Right hindlimb (tissue), 1 donor: ENCODE measurements at regions not wholly inside any gene's neighbourhood (a gene's known extent, or its start where the extent isn't known, plus 50 kb on each side); places are given as distances from the start of the nearest gene placed in this dataset.
"Not testable (repeated sequence)": the region's sequence is repeated elsewhere in the genome, so short reads cannot be mapped to it uniquely, and the experiment has no call there.

Experiments
- DNase-seq: peaks from one replicate; pipeline ENCODE4 v3.0.0-alpha.2; 2018

DNA sequence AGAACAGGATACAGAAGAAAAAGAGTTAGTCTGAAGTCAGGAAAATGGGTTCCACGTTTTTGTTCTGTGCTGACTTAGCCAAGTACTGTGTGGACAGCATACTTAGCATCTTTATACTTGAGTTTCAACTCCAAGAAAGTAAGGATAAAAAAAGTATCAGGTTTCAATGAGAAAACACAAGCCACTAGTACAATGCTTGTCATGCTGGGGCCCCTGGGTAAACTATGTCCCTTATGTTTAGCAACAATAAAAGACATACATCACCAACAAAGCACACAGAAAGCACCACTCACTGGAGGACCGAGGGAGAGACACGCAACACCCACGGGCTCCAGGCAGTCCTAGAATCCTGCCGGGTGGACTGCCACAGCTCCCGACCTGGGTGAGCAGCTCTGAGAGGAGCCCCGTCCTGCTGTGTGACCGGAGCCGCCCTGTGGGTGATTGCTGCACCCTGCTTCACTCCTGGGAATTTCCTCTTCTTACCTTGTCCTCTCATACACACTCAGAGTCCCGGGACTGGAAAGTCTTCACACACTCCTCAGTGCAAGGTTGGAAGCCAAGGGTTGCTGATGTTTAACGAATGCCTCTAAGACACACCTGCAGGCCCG lies 890.5 kb downstream of the BRD1 start:
- no peak for DNase-seq

DNA sequence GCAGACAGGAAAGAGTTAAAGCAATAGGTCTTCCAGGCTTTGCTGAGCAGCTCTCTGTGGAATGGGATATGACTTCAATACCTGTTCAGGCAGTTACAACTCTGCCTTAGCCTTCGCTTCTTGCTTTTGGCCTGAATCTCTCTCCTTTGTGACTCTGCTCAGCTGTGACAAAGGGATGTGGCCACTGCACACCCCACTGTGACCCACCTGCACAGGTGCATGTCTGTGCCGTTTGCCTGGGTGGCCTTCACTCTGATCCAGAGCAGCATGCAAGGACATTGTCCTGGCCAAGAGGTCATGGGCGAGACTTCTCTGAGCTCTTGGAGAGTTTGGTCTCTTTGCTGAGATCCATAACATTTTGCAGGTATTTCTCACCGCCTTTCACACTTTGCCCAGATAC lies 891.3 kb downstream of the BRD1 start:
- DNase-seq = no peak

DNA sequence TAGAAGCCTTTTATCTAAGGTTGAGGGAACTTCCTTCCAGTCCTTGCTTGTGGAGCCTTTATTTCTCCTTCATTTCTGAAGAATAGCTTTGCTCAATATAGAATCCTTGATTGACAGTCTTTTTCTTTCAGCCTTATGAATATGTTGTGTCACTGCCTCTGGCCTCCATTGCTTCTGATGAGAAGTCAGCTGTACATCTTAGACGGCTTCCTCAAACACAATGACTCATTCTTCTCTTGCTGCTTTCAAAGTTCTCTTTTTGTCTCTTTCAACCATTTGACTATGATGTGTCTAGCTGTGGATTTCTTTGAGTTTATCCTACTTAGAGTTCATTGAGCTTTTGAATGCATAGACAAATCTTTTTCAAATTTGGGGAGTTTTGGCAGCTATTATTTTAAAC lies 893.2 kb downstream of the BRD1 start:
- DNase-seq = no peak

DNA sequence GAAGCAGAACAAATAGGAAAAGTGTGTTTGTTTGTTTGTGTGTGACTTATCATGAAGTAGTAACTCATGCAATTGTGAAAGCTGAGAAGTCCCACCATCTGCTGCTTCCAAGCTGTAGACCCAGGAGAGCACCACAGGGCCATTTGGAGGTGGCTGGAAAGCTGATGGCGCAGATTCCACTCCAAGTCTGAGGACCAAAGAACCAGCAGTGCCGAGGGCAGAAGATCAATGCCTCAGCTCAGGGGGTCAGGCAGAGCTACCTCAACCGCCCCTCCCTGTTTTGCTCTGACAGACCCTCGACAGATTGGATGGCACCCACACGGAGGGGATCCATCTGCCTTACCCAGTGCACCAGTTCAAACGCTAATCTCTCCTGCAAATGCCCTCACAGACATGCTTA lies 896.2 kb downstream of the BRD1 start:
- DNase-seq = no peak

DNA sequence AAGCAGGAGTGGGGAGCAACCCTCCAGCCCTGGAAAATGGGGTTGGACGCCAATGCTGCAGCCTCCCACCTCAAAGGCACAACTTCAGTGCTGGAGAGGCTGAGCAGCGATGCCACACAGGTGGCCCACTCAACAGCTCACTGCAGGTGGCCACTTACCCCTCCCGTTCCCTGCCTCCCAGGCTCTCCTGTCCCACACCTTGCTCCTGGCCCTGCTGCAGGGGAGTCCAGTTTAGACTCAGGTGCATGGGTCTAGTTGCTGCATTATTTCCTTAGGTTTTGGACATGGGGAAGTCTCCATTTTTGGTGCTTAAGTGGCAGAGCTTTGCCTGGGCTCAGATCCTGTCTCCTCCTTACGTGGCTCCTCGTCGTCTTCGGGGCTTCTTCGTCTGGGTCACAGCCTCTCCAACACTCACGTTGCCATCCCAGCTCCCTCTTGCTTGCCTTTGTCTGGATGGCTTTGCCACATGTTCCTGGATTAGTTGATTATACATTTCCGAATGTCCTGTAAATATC lies 898.3 kb downstream of the BRD1 start:
- no peak for DNase-seq

DNA sequence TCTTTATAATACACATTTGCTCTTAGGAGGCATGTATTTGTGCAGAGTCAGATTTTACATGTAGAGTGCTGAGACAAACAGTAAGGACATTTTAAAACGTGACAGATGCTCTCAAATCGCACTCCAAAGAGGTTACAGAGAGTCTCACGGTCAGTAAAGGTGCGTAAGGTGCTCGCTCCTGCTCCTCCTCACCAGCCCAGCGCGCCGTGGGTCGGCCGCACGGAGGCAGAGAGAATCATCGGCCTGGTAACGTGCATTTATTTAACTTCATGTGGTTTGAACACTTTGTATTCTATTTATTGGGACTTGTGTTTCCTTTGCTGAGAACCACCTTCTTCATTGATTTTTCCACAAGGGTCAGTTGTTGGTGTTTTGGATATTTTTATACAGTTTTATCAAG lies 900.1 kb downstream of the BRD1 start:
- DNase-seq = no peak

DNA sequence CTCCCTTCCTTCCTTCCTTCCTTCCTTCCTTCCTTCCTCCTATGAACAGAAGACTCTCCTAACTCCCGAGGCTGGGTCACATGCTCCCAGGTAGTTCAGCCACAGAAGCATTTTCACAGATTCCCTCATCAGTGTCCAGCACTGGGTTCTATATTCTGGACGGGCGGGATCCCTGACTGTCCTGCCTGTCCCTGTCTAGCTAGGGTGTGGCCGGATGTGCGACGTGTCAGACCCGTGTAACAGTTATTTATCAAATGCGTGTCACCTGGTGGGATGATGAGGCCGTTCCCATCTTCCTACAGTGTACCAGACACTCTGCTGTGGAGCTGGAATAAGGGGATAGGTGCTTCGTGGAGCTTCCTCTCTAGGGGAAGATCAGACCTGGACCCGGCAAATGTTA lies 901.0 kb downstream of the BRD1 start:
- DNase-seq = no peak

DNA sequence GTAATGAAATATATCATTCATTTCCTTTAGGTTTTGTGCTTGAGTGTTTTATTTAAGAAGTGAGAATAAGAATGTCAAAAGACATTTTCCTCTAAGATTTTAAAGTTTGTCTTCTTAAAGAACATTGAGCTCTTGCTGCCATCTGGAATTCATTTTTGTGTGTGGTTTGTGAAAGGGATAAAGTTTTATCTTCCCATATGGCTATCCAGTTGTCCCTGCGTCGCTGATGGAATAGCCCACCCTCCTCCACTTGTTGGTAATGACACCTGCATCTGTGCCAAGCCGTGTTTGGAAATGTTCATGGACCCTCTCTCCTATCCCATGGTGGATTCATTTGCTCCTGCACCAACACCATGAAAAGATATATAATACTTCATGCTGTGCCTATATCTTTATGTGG lies 901.5 kb downstream of the BRD1 start:
- DNase-seq = no peak

DNA sequence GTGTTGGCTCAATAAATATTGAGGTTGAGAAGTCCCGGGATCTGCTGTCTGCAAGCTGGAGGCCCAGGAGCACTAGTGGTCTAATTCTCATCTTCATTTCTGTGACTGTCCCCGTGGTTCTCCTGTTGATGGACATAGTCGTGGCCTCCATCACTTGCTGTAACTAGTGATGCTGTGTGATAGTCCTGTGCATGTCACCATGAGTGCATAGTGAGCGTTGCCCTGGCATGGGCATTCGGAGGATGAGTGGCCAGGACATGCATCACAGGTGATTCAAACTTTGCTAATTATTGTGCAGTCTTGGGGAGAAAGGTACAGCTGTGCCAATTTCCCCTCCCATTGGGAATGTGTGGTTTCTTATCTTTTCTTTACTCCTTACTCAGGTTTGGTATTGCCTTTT lies 902.2 kb downstream of the BRD1 start:
- DNase-seq = no peak

DNA sequence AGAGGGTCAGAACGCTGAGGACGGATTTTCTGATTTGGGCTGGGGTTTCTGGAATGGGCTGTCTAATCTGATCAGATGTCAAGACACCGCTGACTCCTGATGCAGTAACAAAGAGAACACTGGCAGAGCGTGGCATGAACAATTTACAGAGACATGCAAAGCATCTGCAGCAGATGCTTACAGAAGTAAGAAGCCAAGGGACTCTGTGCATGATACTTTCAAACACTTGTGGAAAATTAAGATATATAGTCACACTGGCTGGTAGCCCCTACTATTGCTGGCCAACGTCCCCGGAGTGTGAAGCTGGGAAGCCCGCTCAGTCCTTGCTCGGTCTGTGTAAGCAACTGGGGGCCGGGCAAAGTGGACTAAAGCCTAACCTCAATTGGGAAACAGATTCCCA lies 903.7 kb downstream of the BRD1 start:
- no peak for DNase-seq

DNA sequence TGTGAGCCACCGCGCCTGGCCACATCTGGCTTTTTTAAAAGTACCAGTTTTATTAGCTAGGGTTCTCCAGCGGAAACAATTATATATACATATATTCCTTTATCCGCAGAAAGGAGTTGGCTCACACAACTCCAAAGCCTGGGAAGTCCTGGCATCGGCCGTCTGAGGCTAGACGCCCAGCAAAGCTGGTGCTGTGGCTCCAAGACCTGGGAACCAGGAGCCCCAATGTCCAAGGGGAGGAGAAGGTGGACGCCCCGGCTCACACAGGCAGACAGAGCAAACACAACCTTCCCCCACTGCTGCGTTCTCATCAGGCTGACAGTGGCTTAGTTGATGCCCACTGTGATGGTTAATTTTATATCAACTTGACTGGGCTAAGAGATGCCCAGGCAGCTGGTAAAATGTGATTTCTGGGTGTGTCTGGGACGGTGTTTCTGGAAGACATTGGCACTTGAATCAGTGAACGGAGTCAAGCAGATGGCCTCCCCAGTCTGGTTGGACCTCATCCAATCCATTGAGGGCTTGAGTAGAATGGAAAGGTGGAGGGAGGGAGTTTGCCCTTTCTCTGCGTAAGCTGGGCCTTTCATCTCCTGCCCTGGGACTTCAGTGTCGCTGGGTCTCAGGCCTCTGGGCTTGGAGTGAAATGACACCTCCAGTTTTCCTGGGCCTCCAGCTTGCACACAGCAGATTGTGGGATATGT lies 904.4 kb downstream of the BRD1 start:
- DNase-seq = no peak

DNA sequence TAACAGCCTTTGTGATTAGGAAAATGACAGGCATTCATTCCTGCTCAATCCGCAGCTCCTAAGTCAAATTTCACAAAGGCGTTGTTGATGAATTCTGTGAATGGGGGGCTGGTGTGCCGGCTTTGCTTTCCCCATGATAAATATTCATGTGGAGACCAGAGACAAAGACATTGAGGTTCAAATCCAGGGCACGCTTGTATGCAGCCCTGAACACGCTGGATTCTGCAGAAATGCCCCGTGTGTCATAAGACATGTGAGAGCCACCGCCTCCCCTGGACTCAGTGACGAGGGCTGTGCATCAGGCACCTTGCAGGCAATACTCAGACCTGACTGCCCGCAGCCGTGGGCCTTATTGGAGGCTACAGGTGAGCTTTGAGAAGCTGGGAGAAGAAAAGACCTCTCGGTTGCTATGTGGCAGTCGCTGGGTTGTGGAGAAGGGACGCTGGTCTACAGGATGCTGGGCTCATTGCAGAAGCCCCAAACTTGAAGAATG lies 906.2 kb downstream of the BRD1 start:
- no peak for DNase-seq

DNA sequence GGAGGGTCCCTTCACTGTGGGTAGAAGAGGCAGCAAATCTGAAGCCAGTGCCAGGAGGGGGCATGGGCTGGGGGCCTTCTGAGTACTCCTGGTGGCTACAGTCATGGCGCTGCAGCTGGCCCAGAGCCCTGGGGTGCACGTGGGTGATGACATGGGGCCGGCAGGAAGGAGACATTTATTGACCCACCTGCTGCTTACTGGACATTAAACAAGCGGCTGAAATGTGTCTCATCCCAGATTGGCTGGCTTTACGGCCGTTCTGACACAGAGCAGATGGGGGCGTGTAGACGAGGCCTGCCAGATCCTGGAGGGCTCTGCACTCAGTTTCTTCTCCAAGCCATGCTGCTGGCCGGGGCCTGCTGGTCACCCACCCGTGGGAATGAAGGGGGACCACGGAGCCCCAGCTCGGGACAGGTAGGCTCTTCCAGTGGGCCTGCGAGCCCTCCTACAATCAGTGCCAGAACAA lies 906.9 kb downstream of the BRD1 start:
- DNase-seq = no peak

DNA sequence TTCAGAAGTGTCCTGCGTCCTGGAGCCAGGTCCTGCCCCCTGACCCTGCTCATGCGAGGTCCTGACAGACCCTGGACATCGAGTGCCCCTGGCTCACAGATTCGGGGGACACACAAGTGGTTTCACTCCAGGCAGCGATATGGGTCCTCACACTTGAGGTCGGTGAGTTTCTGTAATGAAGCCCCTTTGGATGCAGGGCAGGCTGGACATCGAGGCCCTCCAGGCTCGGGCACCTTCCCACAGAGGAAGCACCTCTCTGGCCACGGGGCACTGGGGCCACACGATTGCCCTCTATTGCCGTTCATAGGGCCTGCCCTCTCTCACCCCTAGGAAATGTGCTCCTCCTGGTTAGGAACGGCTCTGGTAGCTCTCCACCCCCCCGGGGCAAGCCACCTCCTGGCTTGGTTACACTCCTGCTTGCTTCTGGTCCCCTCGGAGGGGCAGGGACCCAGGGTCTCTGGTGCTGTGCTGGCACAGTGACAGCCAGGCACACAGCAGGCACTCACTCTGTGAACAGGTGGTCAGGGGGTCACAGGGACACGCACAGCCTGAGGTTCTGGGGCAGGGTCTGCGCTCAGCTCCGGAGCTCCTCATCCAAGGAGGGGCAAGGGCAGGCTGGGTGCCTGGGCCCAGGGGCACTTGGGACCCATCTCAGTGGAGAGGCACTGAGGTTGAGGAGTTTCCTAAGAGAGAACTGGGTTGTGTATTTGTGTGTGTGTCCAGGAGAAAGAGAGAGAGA lies 907.7 kb downstream of the BRD1 start:
- no peak for DNase-seq

DNA sequence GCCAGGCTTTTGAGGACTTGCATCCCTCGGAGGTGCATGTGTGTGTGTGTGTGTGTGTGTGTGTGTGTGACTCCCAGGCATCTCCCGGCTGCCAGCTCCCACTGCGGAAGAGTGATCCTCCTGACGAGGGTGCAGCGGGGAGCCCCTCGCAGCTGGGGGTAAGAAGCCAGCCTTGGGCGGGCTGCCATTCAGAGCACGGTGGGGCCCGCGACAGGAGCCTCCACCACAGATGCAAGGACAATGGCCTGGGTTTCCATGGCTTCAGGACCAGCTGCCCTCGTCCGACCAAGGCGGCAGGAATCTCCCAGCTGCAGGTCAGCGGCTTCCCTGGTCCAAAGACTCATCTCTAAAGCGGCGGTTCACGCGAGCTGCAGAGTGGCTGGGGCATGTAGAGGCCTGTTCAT lies 908.5 kb downstream of the BRD1 start:
- DNase-seq = no peak

DNA sequence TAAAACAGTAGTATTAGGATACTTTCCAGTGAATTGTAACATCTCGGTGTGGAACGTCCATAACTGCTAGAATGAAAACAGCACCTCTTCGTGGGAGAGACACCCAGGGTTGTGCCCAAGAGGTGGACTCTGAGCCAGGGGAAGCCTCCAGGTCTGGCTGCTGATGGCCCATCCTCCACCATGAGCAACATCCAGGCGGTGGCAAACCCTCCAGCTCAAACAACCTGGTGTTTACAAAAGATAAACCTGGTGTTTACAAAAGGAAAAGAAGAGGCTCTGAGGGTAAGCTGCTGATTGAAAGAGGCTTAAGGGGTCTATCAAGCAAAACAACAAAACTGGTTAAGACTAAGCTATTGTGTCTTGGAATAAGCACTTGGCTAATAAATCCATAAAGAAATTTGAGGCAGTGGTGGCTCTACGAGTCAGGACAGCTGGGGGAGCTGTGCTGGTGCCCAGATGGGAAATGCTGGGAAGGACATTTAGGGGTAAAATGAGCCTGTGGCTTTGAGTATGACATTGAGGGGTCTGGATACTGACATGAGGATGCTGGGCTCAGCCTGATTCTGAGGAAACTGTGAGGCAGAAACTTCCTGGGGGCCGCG lies 909.0 kb downstream of the BRD1 start:
- DNase-seq = no peak

DNA sequence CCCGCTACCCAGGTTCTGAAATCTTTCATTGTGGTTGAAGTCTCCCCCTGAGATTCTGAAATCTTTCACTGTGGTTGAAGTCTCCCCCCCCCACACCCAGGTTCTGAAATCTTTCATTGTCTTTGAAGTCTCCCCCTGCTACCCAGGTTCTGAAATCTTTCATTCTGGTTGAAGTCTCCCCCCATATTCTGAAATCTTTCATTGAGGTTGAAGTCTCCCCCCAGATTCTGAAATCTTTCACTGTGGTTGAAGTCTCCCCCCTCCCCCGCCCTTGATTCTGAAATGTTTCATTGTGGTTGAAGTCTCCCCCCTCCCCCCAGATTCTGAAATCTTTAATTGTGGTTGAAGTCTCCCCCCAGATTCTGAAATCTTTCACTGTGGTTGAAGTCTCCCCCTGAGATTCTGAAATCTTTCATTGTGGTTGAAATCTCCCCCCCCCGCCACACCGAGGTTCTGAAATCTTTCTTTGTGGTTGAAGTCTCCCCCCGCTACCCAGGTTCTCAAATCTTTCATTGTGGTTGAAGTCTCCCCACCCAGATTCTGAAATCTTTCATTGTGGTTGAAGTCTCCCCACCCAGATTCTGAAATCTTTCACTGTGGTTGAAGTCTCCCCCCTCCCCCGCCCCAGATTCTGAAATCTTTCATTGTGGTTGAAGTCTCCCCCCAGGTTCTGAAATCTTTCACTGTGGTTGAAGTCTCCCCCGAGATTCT lies 915.2 kb downstream of the BRD1 start:
- DNase-seq = not testable (repeated sequence)

DNA sequence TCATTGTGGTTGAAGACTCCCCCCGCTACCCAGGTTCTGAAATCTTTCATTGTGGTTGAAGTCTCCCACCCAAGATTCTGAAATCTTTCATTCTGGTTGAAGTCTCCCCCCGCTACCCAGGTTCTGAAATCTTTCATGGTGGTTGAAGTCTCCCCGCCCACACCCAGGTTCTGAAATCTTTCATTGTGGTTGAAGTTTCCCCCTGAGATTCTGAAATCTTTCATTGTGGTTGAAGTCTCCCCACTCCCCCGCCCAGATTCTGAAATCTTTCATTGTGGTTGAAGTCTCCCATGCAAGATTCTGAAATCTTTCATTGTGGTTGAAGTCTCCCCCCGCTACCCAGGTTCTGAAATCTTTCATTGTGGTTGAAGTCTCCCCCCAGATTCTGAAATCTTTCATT lies 916.0 kb downstream of the BRD1 start:
- DNase-seq = not testable (repeated sequence)

DNA sequence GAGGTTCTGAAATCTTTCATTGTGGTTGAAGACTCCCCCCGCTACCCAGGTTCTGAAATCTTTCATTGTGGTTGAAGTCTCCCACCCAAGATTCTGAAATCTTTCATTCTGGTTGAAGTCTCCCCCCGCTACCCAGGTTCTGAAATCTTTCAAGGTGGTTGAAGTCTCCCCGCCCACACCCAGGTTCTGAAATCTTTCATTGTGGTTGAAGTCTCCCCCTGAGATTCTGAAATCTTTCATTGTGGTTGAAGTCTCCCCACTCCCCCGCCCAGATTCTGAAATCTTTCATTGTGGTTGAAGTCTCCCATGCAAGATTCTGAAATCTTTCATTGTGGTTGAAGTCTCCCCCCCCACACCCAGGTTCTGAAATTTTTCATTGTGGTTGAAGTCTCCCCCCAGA lies 916.6 kb downstream of the BRD1 start:
- DNase-seq = not testable (repeated sequence)

DNA sequence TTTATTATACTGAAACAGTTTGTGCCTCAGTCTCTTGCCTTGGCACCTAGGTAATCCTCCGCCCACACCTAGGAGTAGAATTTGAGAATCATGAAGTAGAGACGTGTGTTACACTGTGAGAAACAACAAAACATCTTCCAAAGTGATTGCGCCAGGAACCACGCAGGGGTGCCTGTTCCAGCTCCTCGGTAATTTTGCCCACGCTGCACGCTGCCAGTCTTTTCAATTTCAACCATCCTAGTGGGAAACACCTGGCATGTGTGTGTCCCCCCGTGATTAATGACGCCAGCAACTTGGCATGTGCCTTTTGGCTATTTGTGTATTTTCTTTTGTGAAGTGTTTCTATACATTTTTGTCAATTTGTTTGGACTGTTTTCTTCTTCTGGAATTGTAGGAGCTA lies 919.1 kb downstream of the BRD1 start:
- DNase-seq = no peak

DNA sequence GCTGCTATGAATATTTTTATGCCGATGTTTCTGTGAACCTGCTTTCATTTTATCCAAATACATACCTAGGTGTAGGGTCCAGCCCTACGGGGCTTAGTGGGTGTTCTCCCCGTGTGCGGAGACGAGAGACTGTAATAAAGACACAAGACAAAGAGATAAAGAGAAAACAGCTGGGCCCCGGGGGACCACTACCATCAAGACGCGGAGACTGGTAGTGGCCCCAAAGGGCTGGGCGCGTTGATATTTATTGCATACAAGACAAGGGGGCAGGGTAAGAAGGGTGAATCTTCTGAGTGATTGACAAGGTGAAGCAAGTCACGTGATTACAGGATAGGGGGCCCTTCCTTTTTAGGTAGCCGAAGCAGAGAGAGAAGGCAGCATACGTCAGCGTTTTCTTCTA lies 920.1 kb downstream of the BRD1 start:
- no peak for DNase-seq

DNA sequence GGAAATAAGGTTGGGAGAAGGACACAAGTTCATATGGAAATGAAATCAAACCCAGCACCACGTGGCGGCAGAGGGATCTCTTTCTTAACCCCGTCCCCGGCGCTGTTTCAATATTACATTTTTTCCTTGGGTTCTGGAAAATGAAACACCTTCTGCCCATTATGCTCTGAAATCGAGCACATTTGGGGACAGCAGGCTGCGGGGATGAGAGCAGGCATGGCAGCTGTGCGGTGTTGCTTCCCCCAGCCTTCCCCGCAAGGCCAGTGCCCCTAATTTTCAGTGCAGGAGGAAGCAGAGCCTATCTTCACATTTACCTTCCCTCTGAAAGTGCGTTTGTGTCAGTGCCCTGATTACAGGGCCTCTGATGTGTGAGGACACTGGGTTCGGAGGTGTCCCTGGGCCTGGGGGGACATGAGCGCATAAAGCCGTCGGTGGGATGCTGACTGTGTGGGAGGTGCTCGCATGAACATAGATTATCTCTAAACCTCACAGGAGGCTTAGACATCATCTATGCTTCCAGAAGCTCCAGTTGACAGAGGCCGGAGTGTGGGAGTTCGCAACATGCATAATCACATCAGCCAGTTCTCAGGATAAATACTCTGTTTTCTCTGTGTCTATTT lies 921.3 kb downstream of the BRD1 start:
- DNase-seq = no peak
